GM19452 (cell line): ENCODE measurements at regions not wholly inside any gene's neighbourhood (a gene's known extent, or its start where the extent isn't known, plus 50 kb on each side); places are given as distances from the start of the nearest gene placed in this dataset.

Experiments used
- ATAC-seq: cut with Tn5 transposase; IDR thresholded peaks from one replicate; pipeline ENCODE4 v1.9.1; 2021; ENCODE audit not compliant: unreplicated experiment

DNA sequence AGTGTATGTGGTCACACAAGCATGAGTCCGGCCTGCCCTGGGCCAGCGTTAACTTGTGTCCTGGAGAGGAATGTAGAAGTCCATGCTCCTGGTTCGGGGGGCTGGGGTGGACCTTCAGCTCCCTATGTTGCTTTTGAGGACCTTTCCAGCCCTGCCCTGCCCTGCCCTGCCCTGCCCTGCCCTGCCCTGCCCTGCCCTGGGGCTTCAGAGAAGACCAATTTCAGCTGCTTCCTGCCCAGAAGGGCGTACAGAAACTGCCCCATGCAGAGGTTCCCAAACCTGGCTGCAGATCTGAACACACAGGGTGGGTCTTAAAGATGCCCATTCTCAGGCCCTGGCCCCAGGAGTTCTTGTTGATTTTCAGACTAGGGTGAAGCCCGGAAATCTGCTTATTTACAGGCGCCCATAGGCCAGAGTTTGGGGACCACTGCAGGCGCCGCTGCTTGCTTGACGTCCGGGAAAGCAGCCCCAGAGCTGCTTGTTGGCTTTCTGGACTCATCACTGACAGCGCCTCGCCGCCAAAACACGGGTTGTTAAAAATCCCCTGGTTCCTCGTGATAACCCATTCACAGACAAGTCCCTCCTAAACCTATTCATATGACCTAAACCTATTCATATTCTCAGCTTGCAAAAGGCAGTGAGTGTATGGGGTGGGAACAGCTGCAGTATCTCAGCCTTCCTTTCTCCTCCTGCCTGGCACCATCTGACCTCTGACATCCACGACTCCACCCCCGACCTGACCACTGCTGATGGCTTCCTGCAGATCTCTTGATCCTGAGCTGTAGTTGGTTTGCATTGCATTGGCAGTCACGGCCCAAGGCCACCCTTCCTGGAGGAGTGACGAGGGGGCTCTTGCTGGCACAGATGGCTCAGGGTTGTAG, 198.3 kb downstream of the GLI2 start:
- no peak for ATAC-seq

DNA sequence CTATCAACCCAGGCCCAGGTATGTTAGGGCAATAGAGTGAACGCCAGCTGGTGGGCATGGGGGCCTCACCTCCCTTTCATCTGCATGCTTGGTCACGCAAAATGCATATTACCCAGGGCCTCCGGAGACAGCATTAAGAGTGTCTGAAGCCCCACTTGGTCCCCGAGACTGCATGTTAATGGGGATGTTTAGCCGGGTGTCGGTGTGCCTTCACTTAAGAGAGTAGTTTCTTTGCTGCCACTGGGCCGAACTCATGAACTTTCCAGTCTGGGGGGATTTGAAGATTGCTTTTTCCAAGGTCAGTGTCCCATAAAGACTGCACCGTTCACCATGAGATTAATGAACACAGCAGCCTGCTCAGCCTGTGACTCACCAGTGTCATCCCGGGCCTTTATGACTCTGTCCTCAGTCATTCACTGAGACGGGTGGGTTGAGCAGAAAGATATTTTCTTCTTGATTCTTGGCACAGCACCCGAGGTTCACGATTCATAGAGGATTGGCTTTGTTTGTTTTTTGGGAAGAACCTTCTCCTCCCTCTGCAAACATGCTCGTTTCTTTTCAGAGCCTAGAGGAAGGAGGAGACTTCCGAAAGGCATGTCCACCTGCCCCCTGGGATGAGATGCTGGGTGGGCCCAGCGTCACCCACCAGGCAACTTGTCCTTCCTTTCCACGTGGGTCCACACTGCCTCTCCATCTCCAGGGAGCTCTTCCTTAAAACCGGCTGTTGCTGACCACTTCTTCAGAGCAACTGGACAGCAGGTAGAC, 199.1 kb downstream of the GLI2 start:
- ATAC-seq: no peak

DNA sequence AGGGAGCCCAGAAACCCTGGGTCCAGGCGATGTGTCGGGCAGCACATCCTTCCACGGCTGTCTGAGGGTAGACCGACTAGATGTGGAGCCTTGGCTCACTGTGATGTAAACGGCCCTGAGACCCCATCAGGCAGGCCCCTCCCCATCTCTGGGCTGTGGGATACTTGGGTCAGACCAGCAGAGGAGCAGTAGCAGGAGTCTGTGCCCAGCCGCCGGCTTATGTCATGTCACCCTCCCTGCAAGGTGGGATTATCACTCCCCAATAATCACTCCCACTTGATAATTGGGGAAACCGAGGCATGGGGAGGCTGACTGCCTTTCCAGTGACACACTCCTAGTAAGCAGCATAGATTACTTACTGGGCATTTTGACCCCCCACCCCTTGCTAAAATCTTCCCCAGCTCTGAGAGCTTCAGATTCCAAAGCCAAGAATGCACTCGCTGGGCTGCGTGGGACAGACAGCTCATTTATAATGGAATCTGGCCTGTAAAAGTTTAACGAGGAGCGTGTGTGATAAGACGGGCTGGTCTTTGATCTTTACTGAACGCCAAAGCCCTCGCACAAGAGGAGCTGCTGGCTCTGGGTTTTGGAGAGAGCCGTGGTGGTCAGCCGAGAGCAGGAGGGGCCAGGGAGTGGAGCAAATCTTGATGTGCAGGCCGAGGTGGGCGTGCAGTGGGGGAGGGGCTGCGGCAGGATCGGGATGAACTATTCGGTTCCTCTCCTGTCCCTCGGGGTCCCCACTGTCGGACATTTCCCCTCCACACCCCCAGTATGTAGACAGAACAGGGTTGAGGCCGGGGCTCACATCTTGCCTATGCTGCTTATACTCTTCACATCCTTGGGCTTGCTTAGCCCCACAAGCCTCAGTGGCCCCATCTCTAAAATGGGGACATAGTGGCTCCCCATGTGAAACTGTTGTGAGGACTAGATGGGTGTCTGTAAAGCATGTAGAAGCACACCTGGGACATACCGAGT, 200.0 kb downstream of the GLI2 start:
- ATAC-seq: no peak

- ATAC-seq: no peak
Observed at GRCh38 chr2:120936476-120937334, 201.0 kb downstream of the GLI2 start.

- no peak for ATAC-seq
Observed at GRCh38 chr2:120937686-120938044, 202.0 kb downstream of the GLI2 start.

GRCh38 chr2:120938045-120938771, 202.5 kb downstream of the GLI2 start:
- no peak for ATAC-seq

DNA sequence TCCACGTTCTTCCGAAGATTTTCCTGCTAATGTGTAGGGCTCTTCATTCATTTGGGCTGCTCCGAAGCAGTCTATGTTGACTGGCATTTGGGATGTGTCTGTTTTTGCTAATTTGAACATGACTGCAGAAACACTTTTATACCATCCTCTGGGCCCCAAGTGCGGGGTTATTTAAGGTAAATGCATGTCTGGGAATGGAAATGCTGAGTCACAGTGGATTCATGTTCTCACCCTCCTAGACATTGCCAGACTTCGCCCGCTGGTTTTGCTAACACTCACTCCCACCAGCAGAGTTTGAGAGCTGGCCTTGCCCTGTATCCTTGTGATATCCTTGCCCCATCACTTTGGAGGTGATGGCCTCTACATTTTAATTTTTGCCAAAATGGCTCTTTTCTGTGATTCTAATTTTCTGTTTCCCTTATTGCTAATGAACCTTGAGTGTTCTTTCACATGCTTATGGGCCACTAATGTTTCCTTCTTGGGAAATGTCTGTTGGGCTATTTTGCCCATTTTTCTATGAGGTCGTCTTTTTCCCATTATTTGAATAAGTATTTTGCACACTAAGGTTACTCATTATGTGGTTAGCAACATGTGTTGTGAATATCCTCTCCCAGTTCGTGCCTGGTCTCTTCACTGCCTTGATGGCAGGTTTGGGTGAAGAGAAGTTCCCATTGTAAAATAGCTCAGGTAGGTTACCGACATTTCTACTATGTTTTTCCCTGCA, 204.1 kb downstream of the GLI2 start:
- no peak for ATAC-seq

- ATAC-seq: no peak
Observed at GRCh38 chr2:120940319-120940696, 204.6 kb downstream of the GLI2 start.

- ATAC-seq: no peak
Observed at GRCh38 chr2:120940726-120941256, 205.1 kb downstream of the GLI2 start.

DNA sequence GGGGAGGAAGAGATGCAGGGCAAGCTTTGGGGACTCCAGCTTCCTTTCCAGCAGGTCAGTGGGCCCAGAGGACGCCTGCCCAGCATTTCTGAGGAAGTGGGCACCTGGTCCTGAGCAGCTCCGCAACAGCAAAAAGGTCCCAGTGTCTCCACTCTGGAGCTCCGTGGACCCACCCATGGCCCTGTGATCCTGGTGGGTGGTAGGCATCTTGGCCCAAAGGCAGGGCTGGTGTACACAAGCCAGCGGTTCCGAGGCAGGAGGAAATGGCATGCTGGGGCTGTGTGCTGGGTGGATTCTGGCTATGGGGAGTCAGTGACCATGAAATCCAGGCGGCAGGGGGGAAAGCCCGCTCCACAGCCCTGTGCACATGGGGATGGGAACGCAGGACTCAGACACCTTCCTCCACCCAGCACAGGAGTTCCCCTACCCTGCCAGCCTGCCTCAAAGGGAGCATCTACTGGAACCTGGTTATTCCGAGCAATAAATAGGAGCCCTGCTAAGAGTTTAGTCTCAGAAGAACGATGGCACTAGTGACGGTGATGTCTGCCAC, 206.0 kb downstream of the GLI2 start:
- ATAC-seq: no peak

DNA sequence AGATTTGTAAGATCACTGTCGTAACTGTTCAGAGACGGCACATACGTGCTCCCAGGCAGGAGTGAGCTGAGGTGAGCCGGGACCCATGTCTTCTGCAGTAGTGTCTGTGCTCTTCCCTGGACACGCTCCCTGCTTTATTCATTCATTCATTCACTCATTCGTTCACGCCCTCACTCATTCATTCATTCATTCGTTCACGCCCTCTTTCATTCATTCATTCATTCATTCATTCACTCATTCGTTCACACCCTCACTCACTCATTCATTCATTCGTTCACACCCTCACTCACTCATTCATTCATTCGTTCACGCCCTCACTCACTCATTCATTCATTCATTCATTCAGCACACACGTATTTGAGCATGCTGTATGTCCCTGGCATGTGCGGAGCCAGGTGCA, 207.0 kb downstream of the GLI2 start:
- ATAC-seq: no peak

DNA sequence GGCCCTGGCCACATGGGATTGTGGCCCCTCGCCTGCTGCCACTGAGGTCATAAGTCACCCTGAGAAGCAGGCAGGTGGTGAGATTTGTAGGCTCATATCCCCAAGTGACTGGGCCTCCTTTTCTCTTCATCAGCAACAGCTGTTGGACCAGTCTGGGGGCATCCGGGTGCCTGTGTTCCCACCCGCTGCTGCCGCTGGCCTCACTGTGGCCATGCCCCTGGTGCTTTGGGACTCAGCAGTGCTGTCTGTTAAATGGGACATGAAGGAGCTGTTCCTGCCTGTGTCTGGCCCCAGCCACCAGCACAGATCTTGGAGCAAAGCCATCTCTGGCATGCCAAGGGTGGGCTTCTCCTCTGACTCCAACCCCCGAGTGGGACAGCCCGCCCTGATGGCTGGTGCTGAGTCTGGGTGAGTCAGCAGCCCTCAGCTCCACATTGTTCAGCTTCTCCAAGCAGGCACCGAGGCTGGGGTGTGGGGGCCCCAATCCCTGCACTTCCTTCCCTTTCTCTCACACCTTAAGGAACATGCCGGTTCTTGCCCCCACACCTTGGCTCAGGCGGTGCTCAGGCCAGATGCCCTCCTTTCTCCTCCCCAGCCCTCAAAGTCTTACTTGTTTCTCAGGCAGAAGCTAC, 207.9 kb downstream of the GLI2 start:
- ATAC-seq: no peak

DNA sequence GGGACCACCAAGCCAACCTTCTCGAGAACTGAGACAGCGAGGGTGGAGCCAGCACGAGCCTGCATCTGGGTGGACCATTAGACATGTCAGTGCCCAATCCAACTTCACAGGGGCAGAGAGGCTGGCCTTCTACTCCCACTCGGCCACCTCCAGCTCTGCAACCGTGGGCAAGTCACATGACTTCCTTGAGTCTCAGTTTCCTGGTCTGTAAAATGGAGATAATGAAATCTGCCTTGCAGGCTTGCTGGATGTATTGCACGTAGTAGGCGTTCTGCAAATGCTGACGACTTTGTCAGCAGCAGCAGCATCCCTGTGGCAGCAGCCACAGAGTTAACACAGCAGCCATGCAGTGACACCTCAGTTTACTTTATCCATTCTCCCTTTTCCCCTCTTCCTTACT, 208.9 kb downstream of the GLI2 start:
- ATAC-seq: no peak

DNA sequence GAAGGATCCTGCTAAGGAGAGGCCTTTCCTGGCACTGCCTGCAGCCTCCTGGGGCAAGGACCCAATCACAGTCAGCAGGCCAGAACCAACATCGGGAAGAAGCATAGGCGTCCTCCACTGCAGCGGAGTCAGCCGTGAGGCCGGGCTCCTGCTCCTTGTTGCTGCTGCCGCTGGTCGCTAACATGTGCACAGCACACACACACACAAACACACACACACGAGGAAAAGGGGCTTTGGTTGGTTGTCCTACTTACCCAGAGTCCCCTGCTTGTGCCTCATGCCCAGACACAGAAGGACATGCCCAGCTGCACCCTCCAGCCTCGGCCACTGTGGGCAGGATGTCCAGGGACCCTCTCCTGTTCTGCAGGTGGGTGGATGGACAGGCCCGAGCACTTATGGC, 209.4 kb downstream of the GLI2 start:
- no peak for ATAC-seq

- no peak for ATAC-seq
Observed at GRCh38 chr2:120945832-120946499, 210.3 kb downstream of the GLI2 start.

GRCh38 chr2:120947327-120947726, 211.7 kb downstream of the GLI2 start:
- no peak for ATAC-seq

- no peak for ATAC-seq
Observed at GRCh38 chr2:120947982-120948661, 212.5 kb downstream of the GLI2 start.
